Stimulated activated naive CD8-positive, alpha-beta T cell treated with anti-CD3 and anti-CD28 coated beads, Interleukin-15, Interleukin-2, amounts not matched to agents 100 U/mL and 50 U/mL, for 24 hours (primary cell): ENCODE measurements at regions not wholly inside any gene's neighbourhood (a gene's known extent, or its start where the extent isn't known, plus 50 kb on each side); places are given as distances from the start of the nearest gene placed in this dataset.
"Not testable (repeated sequence)": the region's sequence is repeated elsewhere in the genome, so short reads cannot be mapped to it uniquely, and the experiment has no call there.

ENCODE experiments used
- ATAC-seq: fragments of 150-1000 bp; cut with Tn5 transposase; one replicate; pipeline ENCODE4 v1.10.0; 2021
- DNase-seq: peaks from one replicate; pipeline ENCODE4 v3.0.0; 2021

DNA sequence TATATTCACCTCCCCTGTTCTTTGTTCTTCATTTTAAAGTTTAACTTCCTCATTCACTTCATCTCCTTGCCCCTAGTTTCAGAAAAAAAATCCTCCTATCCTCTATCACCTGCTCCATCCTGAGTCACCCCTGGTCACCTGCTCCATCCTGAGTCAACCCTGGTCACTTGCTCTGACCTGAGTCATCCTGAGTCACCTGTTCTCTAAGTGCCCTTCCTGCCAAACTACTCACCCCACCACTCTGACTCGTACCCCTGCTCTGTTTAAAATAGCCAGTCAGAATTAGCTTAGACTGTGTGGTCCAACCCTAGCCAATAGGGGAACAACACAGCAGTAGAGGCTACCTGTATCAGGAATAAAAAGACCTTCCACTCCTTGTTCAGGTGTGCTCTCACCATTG lies 716.9 kb downstream of the ZBBX start:
- ATAC-seq (no peak), DNase-seq (no peak)

- ATAC-seq (no peak), DNase-seq (no peak)
Measured at GRCh38 chr3:166661621-166662020, 718.5 kb downstream of the ZBBX start.

DNA sequence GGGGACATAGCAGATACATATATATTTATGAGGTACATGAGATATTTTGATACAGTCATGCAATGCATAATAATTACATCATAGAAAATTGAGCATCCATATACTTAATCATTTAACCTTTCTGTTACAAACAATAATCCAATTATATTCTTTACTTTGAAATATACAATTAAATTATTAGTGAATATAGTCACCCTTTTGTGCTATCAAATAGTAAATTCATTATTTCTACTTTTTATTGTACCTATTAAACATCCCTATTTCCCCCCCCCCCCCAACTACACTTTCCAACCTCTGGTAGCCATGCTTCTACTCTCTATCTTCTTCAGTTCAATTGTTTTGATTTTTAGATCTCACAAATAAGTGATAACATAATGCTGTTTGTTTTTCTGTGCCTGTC lies 719.1 kb downstream of the ZBBX start:
- DNase-seq, result no peak
- no peak for ATAC-seq

DNA sequence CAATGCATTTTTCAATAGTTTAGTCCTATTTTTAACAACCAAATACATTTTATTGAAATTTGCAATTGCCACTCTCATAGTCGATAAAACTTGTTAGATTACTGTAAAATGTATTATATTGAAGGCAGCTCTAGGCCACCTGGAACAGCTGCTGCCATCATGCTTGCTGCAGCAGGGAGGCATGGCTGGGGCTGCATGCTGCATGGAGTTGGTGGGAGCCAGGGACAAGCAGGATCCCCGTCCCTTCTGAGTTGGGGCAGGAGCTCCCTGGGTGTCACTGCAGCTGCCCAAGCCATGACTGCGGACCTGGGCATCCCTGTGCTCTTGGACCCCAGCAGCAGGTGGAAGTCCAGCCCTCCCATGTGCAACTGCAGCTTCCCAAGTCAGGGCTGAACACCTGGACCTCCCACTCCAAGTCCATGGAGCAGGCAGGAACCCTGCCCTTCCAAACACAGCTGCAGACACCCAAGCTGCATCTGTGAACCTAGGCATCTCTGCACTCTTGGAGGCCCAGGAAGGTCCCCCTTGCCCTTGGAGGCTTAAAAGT lies 742.0 kb downstream of the ZBBX start:
- DNase-seq (no peak), ATAC-seq (no peak)

- DNase-seq (no peak), ATAC-seq (no peak)
Measured at GRCh38 chr3:166634091-166634746, 745.9 kb downstream of the ZBBX start.

- no peak for ATAC-seq
- DNase-seq, result no peak
Measured at GRCh38 chr3:166630190-166630589, 749.9 kb downstream of the ZBBX start.

- no peak for ATAC-seq
- no peak for DNase-seq
Measured at GRCh38 chr3:166613365-166613764, 766.7 kb downstream of the ZBBX start.

- not testable (repeated sequence) for DNase-seq, ATAC-seq
Measured at GRCh38 chr3:166612761-166613160, 767.3 kb downstream of the ZBBX start.

DNA sequence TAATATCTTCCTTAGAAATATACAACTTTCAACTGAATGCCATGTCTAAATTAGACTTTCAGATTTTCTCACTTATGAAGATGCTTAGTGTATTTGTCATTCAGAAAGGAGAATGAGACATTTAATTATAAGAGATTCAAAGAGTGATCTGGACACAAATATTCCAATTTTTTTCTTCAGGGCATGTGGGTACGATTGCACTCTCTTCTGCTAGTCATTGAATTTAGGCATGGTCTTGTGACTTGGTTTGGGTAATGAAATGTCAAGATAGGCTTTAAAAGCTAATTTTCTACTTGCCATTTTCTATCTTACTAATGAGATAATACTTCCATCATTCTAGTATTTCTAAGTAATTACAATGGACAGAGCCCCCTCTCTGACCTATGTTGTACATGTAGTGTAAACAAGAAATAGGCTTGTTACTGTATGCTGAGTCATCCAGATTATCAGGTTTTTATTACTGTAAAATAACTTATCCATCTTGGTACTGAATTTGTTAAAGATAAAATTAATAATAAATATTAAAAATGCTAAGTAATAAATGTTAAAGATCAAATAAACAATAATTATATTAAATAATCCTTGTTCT lies 770.8 kb upstream of the BCHE start:
- ATAC-seq (no peak), DNase-seq (no peak)

DNA sequence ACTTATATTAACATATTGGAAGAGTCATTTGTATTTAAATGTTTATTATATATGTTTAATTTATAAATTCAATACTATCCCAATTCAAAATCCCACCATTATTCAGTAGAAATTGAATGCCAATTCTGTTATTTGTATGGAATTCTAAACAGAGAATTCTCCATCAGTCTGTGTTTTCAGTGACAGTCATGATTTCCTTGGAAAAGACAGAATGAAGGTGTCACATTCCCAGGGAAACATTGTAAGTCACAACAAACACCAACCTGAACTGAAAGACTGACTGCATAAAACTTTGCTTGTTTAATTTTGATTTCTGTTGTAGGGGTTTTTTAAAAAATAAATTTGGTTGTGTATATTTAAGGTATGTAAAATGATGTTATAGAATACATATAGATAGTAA lies 769.8 kb upstream of the BCHE start:
- DNase-seq (no peak), ATAC-seq (no peak)

GRCh38 chr3:166593776-166594175 lies 756.6 kb upstream of the BCHE start:
- no peak for DNase-seq
- ATAC-seq, result no peak

DNA sequence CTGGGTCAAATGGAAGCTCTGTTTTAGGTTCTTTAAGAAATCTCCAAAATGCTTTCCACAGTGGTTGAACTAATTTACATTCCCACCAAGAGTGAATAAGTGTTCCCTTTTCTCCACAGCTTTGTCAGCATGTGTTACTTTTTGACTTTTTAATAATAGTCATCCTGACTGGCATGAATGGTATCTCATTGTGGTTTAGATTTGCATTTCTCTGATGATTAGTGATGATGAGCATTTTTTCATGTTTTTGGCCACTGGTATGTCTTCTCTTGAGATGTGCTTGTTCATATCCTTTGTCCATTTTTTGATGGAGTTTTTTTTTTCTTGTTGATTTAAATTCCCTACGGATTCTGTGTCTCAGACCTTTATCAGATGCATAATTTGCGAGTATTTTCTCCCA lies 745.0 kb upstream of the BCHE start:
- ATAC-seq (no peak), DNase-seq (no peak)

- no peak for ATAC-seq
- DNase-seq, result no peak
Measured at GRCh38 chr3:166580561-166580960, 743.3 kb upstream of the BCHE start.

DNA sequence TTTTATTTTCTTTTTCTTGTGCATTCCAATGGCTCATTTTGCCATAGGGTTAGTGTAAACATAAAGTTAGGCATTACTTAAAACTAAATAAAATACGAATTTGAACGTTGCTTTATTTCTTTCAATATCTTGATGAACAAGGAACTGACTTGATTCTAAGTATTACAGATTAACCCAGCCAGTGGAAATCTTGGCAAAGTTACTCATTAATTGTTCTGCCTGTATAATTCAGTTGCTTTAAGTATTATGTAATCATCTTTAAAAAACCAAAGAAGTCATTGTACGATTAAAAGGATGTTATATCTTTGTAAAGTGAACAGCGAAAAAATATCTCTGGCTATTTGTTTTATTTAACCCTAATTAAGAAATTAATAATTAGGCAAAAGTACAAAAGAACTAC lies 737.9 kb upstream of the BCHE start:
- ATAC-seq, result no peak

DNA sequence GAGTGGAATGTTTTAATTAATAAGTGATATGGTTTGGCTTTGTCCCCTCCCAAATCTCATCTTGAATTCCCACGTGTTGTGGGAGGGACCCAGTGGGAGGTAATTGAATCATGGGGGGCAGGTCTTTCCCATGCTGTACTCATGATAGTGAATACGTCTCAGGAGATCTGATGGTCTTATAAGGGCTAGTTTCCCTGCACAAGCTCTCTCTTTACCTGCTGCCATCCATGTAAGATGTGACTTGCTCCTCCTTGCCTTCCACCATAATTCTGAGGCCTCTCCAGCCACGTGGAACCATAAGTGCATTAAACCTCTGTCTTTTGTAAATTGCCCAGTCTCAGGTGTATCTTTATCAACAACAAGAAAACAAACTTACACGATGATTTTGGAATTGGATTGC lies 734.5 kb upstream of the BCHE start:
- ATAC-seq, DNase-seq: not testable (repeated sequence)

More for the DNA sequence above, 737.9 kb upstream of the BCHE start:
- no peak for DNase-seq

DNA sequence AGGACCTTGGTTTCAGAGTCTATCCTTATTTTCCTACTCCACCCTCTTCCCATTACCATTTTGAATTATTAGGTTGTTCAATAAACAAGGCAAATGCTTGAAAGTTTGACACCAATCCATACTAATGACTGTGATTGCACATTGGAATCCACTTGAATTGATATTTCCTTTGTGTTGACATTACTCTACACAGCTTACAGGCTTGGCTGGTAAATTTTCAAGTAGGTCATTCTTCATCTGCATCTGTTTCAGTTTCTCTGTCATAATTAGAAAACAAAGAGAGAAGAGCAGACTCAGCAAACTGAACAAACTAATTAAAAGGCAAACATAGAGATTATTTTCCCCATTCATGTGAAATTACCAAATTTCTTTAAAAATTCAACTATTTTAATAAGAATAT lies 732.9 kb upstream of the BCHE start:
- DNase-seq, result no peak
- no peak for ATAC-seq

GRCh38 chr3:166569589-166569988 lies 732.4 kb upstream of the BCHE start:
- ATAC-seq, result no peak
- no peak for DNase-seq

GRCh38 chr3:166560253-166560652 lies 723.0 kb upstream of the BCHE start:
- no peak for DNase-seq
- ATAC-seq, result no peak

GRCh38 chr3:166556955-166557354 lies 719.7 kb upstream of the BCHE start:
- DNase-seq (no peak), ATAC-seq (no peak)

GRCh38 chr3:166554023-166554422 lies 716.8 kb upstream of the BCHE start:
- no peak for ATAC-seq
- DNase-seq, result no peak

- no peak for ATAC-seq
- DNase-seq, result no peak
Measured at GRCh38 chr3:166533740-166534139, 696.5 kb upstream of the BCHE start.

DNA sequence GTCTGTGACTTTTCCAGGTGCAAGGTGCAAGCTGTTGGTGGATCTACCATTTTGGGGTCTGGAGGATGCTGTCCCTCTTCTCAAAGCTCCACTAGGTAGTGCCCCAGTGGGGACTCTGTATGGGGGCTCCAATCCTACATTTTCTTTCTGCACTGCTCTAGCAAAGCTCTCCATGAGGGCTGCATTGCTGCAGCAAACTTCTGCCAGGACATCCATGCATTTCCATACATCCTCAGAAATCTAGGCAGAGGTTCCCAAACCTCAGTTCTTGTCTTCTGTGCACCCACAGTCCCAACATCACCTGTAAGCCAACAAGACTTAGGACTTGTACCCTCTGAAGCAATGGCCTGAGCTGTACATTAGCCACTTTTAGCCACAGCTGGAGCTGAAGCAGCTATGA lies 694.5 kb upstream of the BCHE start:
- no peak for ATAC-seq
- no peak for DNase-seq

DNA sequence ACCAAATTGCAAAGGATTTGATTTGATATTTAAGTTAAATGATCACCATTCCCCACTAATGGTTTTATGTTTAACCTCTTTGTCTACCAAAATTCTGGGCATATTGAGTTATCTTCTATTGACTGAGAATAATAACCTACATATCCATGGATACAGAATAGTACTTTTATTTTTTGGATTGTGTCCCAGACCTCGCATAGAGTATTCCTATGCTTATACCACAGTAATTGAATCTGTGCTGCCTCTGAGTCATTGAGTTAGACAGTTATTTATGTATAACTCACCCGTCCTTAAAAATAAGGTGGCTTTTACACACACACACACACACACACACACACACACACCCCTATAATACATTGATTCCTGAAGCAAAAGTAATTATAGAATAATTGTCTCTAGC lies 690.1 kb upstream of the BCHE start:
- DNase-seq (no peak), ATAC-seq (no peak)

- ATAC-seq (no peak), DNase-seq (no peak)
Measured at GRCh38 chr3:166526881-166527280, 689.7 kb upstream of the BCHE start.
